LNCaP clone FGC (cell line): ENCODE measurements at regions not wholly inside any gene's neighbourhood (a gene's known extent, or its start where the extent isn't known, plus 50 kb on each side); places are given as distances from the start of the nearest gene placed in this dataset.

ENCODE experiments used
- DNase-seq: peaks from one replicate; pipeline ENCODE4 v3.0.0-alpha.2; 2011; ENCODE audit warnings: low read depth
- H3K4me3 ChIP-seq: 2 replicates; pipeline ENCODE4 v1.5.1; 2011; ENCODE audit warnings: mild to moderate bottlenecking, low read depth, low read length, control low read depth
- CTCF ChIP-seq: IDR thresholded peaks from 2 replicates; pipeline ENCODE4 v1.5.1; 2012; ENCODE audit warnings: mild to moderate bottlenecking; ENCODE audit not compliant: control insufficient read depth, insufficient read depth; ENCODE audit errors: extremely low read depth

- DNase-seq, result no peak
- no peak overlapping the region for H3K4me3 ChIP-seq
- no peak for TF ChIP-seq CTCF
Observed at GRCh38 chr3:59559721-59560435, 510.1 kb upstream of the CFAP20DC start.

DNA sequence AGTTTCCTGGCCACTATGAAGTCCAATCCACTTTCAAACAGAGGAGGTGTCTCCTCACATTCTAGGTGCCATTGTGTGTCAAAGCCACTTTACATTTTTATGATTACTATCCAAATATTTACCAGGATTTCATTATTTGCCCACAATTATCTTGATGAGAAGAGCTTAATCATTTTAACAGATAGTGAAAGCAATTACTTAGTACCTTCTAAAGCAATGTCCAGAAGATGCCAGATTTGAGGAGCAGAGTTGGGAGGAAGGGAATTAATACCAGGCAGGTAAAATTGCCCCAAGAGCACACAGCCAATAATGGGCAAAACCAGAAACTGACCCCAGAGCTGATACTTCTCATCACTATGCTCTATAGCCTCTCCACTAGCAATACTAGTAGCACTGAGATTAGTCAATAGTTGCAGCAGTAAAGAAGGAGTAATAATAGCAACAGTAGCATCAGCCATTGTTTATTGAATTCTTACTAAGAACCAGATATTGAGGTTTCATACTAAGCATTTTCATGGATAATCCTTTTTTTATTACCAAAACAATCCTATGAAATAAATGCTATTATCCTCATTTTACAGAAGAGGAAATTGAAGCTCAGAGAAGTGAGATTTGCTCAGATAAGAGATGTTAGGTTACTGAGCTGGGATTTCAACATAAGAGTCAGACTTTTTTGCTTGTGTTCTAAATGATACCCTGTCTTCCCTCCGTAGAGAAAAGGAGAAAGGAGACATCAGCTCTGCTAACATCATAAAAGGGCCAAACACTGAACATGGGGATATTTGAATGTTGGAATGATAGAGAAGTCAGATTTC, 509.3 kb upstream of the CFAP20DC start:
- H3K4me3 ChIP-seq, result no peak overlapping the region
- DNase-seq, result no peak
- TF ChIP-seq CTCF, result no peak

- no peak overlapping the region for H3K4me3 ChIP-seq
- no peak for TF ChIP-seq CTCF
- no peak for DNase-seq
Observed at GRCh38 chr3:59555593-59556315, 505.9 kb upstream of the CFAP20DC start.

GRCh38 chr3:59553076-59553475, 503.3 kb upstream of the CFAP20DC start:
- TF ChIP-seq CTCF, result no peak
- H3K4me3 ChIP-seq, result no peak overlapping the region
- DNase-seq, result no peak

DNA sequence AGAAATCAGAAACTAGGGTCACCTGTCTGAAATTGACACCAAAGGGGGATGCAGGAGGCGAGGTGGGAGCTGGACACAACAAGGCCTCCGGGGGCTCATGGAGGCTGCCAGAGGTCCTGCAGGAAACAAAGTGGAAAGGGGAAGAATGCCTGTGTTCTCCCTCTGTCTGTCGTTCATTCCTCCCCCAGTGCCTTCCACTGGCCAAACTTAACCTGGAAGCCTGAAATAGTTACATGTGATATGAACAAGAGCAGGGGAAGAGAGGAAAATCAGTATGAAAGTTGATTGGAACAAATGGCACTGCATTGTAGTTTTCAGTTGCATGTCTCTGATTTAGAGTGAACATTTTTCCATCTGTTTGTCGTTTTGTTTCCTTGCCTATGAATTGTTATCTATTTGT, 502.0 kb upstream of the CFAP20DC start:
- DNase-seq, result no peak
- no peak for TF ChIP-seq CTCF

DNA sequence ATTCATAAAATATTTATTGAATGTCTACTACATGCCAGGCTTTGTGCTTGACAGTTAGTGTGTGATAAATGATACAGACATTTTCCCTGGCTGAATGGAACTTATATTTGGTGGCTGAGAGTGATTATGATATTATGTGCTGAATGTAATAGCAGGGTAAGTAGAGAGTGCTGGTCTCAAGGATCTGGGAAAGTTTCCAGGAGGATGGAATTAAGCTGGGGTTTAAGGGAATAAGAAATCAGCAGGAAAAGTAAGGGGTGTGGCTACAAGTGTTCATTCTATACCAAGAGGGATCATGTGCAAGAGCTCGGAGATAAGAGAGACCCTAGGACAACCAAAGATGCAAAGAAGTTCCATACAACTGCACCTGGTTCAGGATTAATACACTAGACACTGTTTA, 500.1 kb upstream of the CFAP20DC start:
- no peak for DNase-seq
- no peak overlapping the region for H3K4me3 ChIP-seq
- TF ChIP-seq CTCF, result no peak

More for the DNA sequence above, 502.0 kb upstream of the CFAP20DC start:
- H3K4me3 ChIP-seq, result no peak overlapping the region
